GM23338 (cell line): ENCODE measurements at regions not wholly inside any gene's neighbourhood (a gene's known extent, or its start where the extent isn't known, plus 50 kb on each side); places are given as distances from the start of the nearest gene placed in this dataset.
"Not testable (repeated sequence)": the region's sequence is repeated elsewhere in the genome, so short reads cannot be mapped to it uniquely, and the experiment has no call there.

ENCODE experiments used
- CTCF ChIP-seq, 2 experiments: fragments of 200-600 bp in 1 of 2; sonication (generic) in 1 of 2; conservative IDR thresholded peaks; 2 replicates each; pipeline versions ENCODE4 v1.5.1 to v1.6.1; 2016 to 2017; ENCODE audit warnings: antibody characterized with exemption in 2 of 2, low read depth in 2 of 2, mild to moderate bottlenecking in 2 of 2, moderate library complexity in 1 of 2
- POLR2AphosphoS5 ChIP-seq: IDR thresholded peaks from 2 replicates; pipeline ENCODE4 v1.6.1; 2016; ENCODE audit warnings: antibody characterized with exemption, low read depth

- not testable (repeated sequence) for TF ChIP-seq POLR2AphosphoS5; CTCF (conservative IDR thresholded peaks at IDR 0.05; ENCODE audit: low read depth in 2 of 2)
Observed at GRCh38 chr9:67348094-67348493, 355.7 kb upstream of the SPATA31A3 start.
